HepG2 (cell line): ENCODE measurements at regions not wholly inside any gene's neighbourhood (a gene's known extent, or its start where the extent isn't known, plus 50 kb on each side); places are given as distances from the start of the nearest gene placed in this dataset.

Experiments
- ATAC-seq: fragments of 200-7000 bp; cut with Tn5 transposase; 3 replicates; pipeline ENCODE4 v1.9.1; 2020; ENCODE audit warnings: mild to moderate bottlenecking, moderate library complexity
- BruUV-seq: library from RNA; stranded (reverse); fragments of 400-500 nt; replicated peaks from 2 replicates; lab custom pipeline; 2021; lab: Mats Ljungman, UMichigan
- CTCF ChIA-PET: fragments of 300-600 bp; formaldehyde crosslinking; extraction: SDS; loops from one replicate; lab custom pipeline; 2021; ENCODE audit warnings: low total read pairs, inconsistent platforms, low intra/inter-chr PET ratio; lab: Yijun Ruan, JAX
- POLR2A ChIA-PET: fragments of 350-600 bp; sonication (Branson Sonifier 250); formaldehyde crosslinking; loops from one replicate; lab custom pipeline; 2020; ENCODE audit warnings: antibody characterized with exemption, inconsistent platforms; lab: Yijun Ruan, JAX
- DNase-seq: peaks from one replicate; pipeline ENCODE4 v3.0.0-alpha.2; 2015; ENCODE audit warnings: low spot score
- FAIRE-seq: peaks from 3 replicates; lab custom pipeline; 2011; peaks lifted over from hg19 to GRCh38; lab: Jason Lieb, UNC
- H2AFZ ChIP-seq: one replicate; pipeline ENCODE4 v1.6.1; 2011; ENCODE audit warnings: low read length, inconsistent platforms
- H3K27ac ChIP-seq: fragments of 300-600 bp; 3 replicates; pipeline ENCODE4 v1.8.0; 2011; ENCODE audit warnings: mixed run types, mild to moderate bottlenecking, mixed read lengths, low read length, inconsistent platforms; ENCODE audit not compliant: insufficient read depth; ENCODE audit errors: extremely low read length
- H3K27me3 ChIP-seq, 2 experiments: fragments of 200-600 bp in 1 of 2; 2 replicates in 1 of 2; 3 replicates in 1 of 2; pipeline versions ENCODE4 v1.6.0 to v1.8.0; 2011; ENCODE audit warnings: low read length in 2 of 2, mild to moderate bottlenecking in 2 of 2, moderate library complexity in 2 of 2, inconsistent platforms in 1 of 2; ENCODE audit not compliant: insufficient read depth in 2 of 2, control insufficient read depth in 1 of 2
- H3K36me3 ChIP-seq, 2 experiments: fragments of 200-600 bp in 1 of 2; replicated peaks in 1 of 2; 2 replicates in 1 of 2; 3 replicates in 1 of 2; pipeline versions ENCODE4 v1.5.1 to v1.8.0; 2011; ENCODE audit warnings: low read length in 2 of 2, inconsistent platforms in 1 of 2; ENCODE audit not compliant: insufficient read depth in 2 of 2, control insufficient read depth in 1 of 2
- H3K4me1 ChIP-seq: 2 replicates; pipeline ENCODE4 v1.5.1; 2012; ENCODE audit warnings: low read length, inconsistent platforms; ENCODE audit not compliant: insufficient read depth
- H3K4me2 ChIP-seq: 2 replicates; pipeline ENCODE4 v1.6.0; 2011; ENCODE audit warnings: low read depth, low read length, inconsistent platforms
- H3K4me3 ChIP-seq, 3 experiments: fragments of 200-600 bp in 1 of 3; sonication (generic), shearing (Covaris generic) in 1 of 3; replicated peaks in 1 of 3; 2 replicates each; pipeline ENCODE4 v1.5.1; 2011 to 2016; ENCODE audit warnings: low read length in 3 of 3, inconsistent platforms in 2 of 3, low read depth in 2 of 3, mild to moderate bottlenecking in 2 of 3, control low read depth in 1 of 3, mixed read lengths in 1 of 3; ENCODE audit not compliant: insufficient read depth in 1 of 3
- H3K79me2 ChIP-seq: one replicate; pipeline ENCODE4 v1.6.1; 2011; ENCODE audit warnings: low read length, inconsistent platforms; ENCODE audit not compliant: insufficient read depth
- H3K9ac ChIP-seq: 2 replicates; pipeline ENCODE4 v1.6.0; 2011; ENCODE audit warnings: mild to moderate bottlenecking, low read depth, low read length, inconsistent platforms; ENCODE audit not compliant: insufficient read depth
- H3K9me3 ChIP-seq: 2 replicates; pipeline ENCODE4 v1.5.1; 2012; ENCODE audit warnings: mild to moderate bottlenecking, low read length
- H4K20me1 ChIP-seq: 2 replicates; pipeline ENCODE4 v1.6.0; 2011; ENCODE audit warnings: inconsistent platforms, mild to moderate bottlenecking, low read length, moderate library complexity; ENCODE audit not compliant: insufficient read depth
- NFIB ChIP-seq: sonication (generic); formaldehyde crosslinking; IDR thresholded peaks from 2 replicates; pipeline ENCODE4 v1.9.0; 2021; ENCODE audit warnings: missing genetic modification reagents, mild to moderate bottlenecking, borderline replicate concordance
- PRPF4 ChIP-seq: fragments of 200-400 bp; formaldehyde crosslinking; IDR thresholded peaks from 2 replicates; pipeline ENCODE4 v1.6.1; 2016; ENCODE audit warnings: low read length, low read depth; ENCODE audit not compliant: poor library complexity, severe bottlenecking
- TOPORS ChIP-seq: sonication (generic); formaldehyde crosslinking; IDR thresholded peaks from 2 replicates; pipeline ENCODE4 v1.8.0; 2023; ENCODE audit warnings: mild to moderate bottlenecking, missing genetic modification reagents
- WIZ ChIP-seq: sonication (generic); formaldehyde crosslinking; IDR thresholded peaks from 2 replicates; pipeline ENCODE4 v1.5.1; 2020; ENCODE audit warnings: mild to moderate bottlenecking, missing genetic modification reagents
- ZNF18 ChIP-seq: sonication (generic); formaldehyde crosslinking; IDR thresholded peaks from 2 replicates; pipeline ENCODE4 v1.8.0; 2022; ENCODE audit warnings: mild to moderate bottlenecking, missing genetic modification reagents; ENCODE audit not compliant: insufficient replicate concordance
- ZNF761 ChIP-seq: sonication (generic); formaldehyde crosslinking; conservative IDR thresholded peaks from 2 replicates; pipeline ENCODE4 v1.4.0; 2020; ENCODE audit warnings: mild to moderate bottlenecking, missing genetic modification reagents
- ZNF768 ChIP-seq: sonication (generic); formaldehyde crosslinking; IDR thresholded peaks from 2 replicates; pipeline ENCODE4 v1.4.0; 2020; ENCODE audit warnings: missing genetic modification reagents
- WGBS: methylation state at CpG from one replicate; pipeline ENCODE4 v1.1.6; 2017; ENCODE audit warnings: low lambda C conversion rate; 5-methylcytosine and 5-hydroxymethylcytosine counted together
- in situ Hi-C: cut with HindIII; loops from 2 replicates; pipeline ENCODE4 v1.10.0; 2017; ENCODE audit warnings: low pct_unique_long_range_greater_than_20kb; ENCODE audit not compliant: extremely low pct_ligation_motif_present
- intact Hi-C: fragments of 100-400 bp; cut with micrococcal nuclease; formaldehyde crosslinking; loops from one replicate; pipeline ENCODE4 v1.10.0; 2022; ENCODE audit not compliant: unreplicated experiment
- TF ChIP-seq, protein P1 (sequence below): sonication (generic); formaldehyde crosslinking; IDR thresholded peaks from 2 replicates; pipeline ENCODE4 v1.4.0; 2020; ENCODE audit warnings: missing genetic modification reagents, low read depth, mild to moderate bottlenecking, borderline replicate concordance
- TF ChIP-seq, protein P2 (sequence below): sonication (generic); formaldehyde crosslinking; IDR thresholded peaks from 2 replicates; pipeline ENCODE4 v1.4.0; 2020; ENCODE audit warnings: mild to moderate bottlenecking, missing genetic modification reagents
- TF ChIP-seq, protein P3 (sequence below): IDR thresholded peaks from 2 replicates; pipeline ENCODE4 v1.6.1; 2016; ENCODE audit warnings: mild to moderate bottlenecking

DNA sequence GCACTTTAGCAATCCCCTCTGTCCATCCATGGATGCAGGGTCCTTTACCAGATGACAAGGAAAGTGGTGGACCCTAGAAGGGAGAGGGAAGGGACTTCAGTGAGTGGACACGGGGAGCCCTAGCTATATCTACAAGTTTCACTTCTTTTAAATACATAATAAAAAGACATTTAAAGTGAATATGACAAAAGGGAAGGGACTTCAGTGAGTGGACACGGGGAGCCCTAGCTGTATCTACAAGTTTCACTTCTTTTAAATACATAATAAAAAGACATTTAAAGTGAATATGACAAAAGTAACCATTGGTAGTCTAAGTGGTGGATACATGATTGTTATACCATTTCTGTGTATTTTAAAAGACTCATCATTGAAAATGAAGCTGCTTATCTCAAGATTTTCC is 81.9 kb upstream of the HES1 start:
- intact Hi-C loops (no loop called here), in situ Hi-C loops (no loop called here)
- H3K27ac ChIP-seq = no peak overlapping the region
- BruUV-seq = no TSS peak
- TF ChIP-seq WIZ = no peak
- no peak for TF ChIP-seq NFIB (CRISPR knock-in tag)
- TF ChIP-seq, all 625 proteins: peak for 0
- no peak overlapping the region for H3K9ac ChIP-seq
- H4K20me1 ChIP-seq = no peaks in the 10 kb centered on the region
- no peak overlapping the region for H2AFZ ChIP-seq
- 91% methylated on average over 2 of the region's 2 CpGs for WGBS
- POLR2A ChIA-PET = no interaction called here
- no peaks in the 10 kb centered on the region for H3K27me3 ChIP-seq
- H3K4me3 ChIP-seq = no peak overlapping the region
- FAIRE-seq = no peak
- peaks cover 10% of the 10 kb centered on the region; the same call in 1 of the 2 replicates for H3K9me3 ChIP-seq
- H3K79me2 ChIP-seq = no peaks in the 10 kb centered on the region
- no peak for DNase-seq
- H3K36me3 ChIP-seq = no peaks in the 10 kb centered on the region
- H3K4me1 ChIP-seq = peaks cover 37% of the 10 kb centered on the region
- ATAC-seq = no peak
- no peak overlapping the region for H3K4me2 ChIP-seq
- CTCF ChIA-PET = no interaction called here

- no peak for DNase-seq
- CTCF ChIA-PET = no interaction called here
- no peaks in the 10 kb centered on the region for H3K27me3 ChIP-seq
- peaks cover 10% of the 10 kb centered on the region; the same call in 1 of the 2 replicates for H3K9me3 ChIP-seq
- WGBS = 88% methylated on average over 4 of the region's 5 CpGs
- no peaks in the 10 kb centered on the region for H4K20me1 ChIP-seq
- no peak overlapping the region for H3K4me2 ChIP-seq
- no TSS peak for BruUV-seq
- H3K4me1 ChIP-seq = peaks cover 42% of the 10 kb centered on the region
- in situ Hi-C loops = no loop called here
- no peaks in the 10 kb centered on the region for H3K79me2 ChIP-seq
- H3K4me3 ChIP-seq = no peak overlapping the region
- H2AFZ ChIP-seq = no peak overlapping the region
- no peak overlapping the region for H3K9ac ChIP-seq
- no peak for FAIRE-seq
- intact Hi-C loops = no loop called here
- no peak for ATAC-seq
- no peak overlapping the region for H3K27ac ChIP-seq
- H3K36me3 ChIP-seq = no peaks in the 10 kb centered on the region
- POLR2A ChIA-PET = no interaction called here
- TF ChIP-seq PRPF4 (no peak), ZNF768 (CRISPR knock-in tag) (no peak), ZNF761 (CRISPR knock-in tag) (no peak), ZNF18 (CRISPR knock-in tag) (no peak), TOPORS (no peak)
- TF ChIP-seq, protein P1, sequence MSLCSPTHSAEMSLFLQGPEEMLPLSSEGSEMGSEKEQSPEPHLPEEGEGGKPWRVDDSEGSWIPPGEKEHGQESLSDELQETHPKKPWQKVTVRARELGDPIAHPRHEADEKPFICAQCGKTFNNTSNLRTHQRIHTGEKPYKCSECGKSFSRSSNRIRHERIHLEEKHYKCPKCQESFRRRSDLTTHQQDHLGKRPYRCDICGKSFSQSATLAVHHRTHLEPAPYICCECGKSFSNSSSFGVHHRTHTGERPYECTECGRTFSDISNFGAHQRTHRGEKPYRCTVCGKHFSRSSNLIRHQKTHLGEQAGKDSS (CRISPR knock-in tag) = no peak
- TF ChIP-seq, protein P2, sequence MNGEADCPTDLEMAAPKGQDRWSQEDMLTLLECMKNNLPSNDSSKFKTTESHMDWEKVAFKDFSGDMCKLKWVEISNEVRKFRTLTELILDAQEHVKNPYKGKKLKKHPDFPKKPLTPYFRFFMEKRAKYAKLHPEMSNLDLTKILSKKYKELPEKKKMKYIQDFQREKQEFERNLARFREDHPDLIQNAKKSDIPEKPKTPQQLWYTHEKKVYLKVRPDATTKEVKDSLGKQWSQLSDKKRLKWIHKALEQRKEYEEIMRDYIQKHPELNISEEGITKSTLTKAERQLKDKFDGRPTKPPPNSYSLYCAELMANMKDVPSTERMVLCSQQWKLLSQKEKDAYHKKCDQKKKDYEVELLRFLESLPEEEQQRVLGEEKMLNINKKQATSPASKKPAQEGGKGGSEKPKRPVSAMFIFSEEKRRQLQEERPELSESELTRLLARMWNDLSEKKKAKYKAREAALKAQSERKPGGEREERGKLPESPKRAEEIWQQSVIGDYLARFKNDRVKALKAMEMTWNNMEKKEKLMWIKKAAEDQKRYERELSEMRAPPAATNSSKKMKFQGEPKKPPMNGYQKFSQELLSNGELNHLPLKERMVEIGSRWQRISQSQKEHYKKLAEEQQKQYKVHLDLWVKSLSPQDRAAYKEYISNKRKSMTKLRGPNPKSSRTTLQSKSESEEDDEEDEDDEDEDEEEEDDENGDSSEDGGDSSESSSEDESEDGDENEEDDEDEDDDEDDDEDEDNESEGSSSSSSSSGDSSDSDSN = no peak
- TF ChIP-seq, protein P3, sequence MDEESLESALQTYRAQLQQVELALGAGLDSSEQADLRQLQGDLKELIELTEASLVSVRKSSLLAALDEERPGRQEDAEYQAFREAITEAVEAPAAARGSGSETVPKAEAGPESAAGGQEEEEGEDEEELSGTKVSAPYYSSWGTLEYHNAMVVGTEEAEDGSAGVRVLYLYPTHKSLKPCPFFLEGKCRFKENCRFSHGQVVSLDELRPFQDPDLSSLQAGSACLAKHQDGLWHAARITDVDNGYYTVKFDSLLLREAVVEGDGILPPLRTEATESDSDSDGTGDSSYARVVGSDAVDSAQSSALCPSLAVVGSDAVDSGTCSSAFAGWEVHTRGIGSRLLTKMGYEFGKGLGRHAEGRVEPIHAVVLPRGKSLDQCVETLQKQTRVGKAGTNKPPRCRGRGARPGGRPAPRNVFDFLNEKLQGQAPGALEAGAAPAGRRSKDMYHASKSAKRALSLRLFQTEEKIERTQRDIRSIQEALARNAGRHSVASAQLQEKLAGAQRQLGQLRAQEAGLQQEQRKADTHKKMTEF (CRISPR knock-in tag) = no peak
Measured at GRCh38 chr3:194054540-194054939, 81.4 kb upstream of the HES1 start.
